ENCODE measurements at regions not wholly inside any gene's neighbourhood (a gene's known extent, or its start where the extent isn't known, plus 50 kb on each side); places are given as distances from the start of the nearest gene placed in this dataset.

GRCh38 chr10:6915307-6915706 is 335.2 kb upstream of the PRKCQ start:
- DNase-seq = no peak
- in situ Hi-C loops (cut with HindIII; ENCODE audit: low pct_ligation_motif_present, low pct_unique_long_range_greater_than_20kb, low sequenced_read_pairs) = no loop called here

- no peak for DNase-seq
- in situ Hi-C loops (cut with HindIII; ENCODE audit: low pct_ligation_motif_present, low pct_unique_long_range_greater_than_20kb, low sequenced_read_pairs) = no loop called here
Observed at GRCh38 chr10:6912929-6913328, 332.9 kb upstream of the PRKCQ start.

- in situ Hi-C loops (cut with HindIII; ENCODE audit: low pct_ligation_motif_present, low pct_unique_long_range_greater_than_20kb, low sequenced_read_pairs) = no loop called here
- DNase-seq = no peak
Observed at GRCh38 chr10:6912424-6912823, 332.3 kb upstream of the PRKCQ start.

- DNase-seq = no peak
- in situ Hi-C loops (cut with HindIII; ENCODE audit: low pct_ligation_motif_present, low pct_unique_long_range_greater_than_20kb, low sequenced_read_pairs) = no loop called here
Observed at GRCh38 chr10:6912021-6912420, 331.9 kb upstream of the PRKCQ start.

GRCh38 chr10:6909905-6910560 is 330.0 kb upstream of the PRKCQ start:
- DNase-seq = no peak
- in situ Hi-C loops (cut with HindIII; ENCODE audit: low pct_ligation_motif_present, low pct_unique_long_range_greater_than_20kb, low sequenced_read_pairs) = no loop called here

- DNase-seq = no peak
- in situ Hi-C loops (cut with HindIII; ENCODE audit: low pct_ligation_motif_present, low pct_unique_long_range_greater_than_20kb, low sequenced_read_pairs) = no loop called here
Observed at GRCh38 chr10:6907877-6908530, 327.9 kb upstream of the PRKCQ start.

GRCh38 chr10:6894405-6894804 is 314.3 kb upstream of the PRKCQ start:
- DNase-seq = no peak
- in situ Hi-C loops (cut with HindIII; ENCODE audit: low pct_ligation_motif_present, low pct_unique_long_range_greater_than_20kb, low sequenced_read_pairs) = no loop called here

- in situ Hi-C loops (cut with HindIII; ENCODE audit: low pct_ligation_motif_present, low pct_unique_long_range_greater_than_20kb, low sequenced_read_pairs) = no loop called here
- no peak for DNase-seq
Observed at GRCh38 chr10:6892864-6893263, 312.8 kb upstream of the PRKCQ start.

- DNase-seq = no peak
- in situ Hi-C loops (cut with HindIII; ENCODE audit: low pct_ligation_motif_present, low pct_unique_long_range_greater_than_20kb, low sequenced_read_pairs) = no loop called here
Observed at GRCh38 chr10:6891924-6892323, 311.8 kb upstream of the PRKCQ start.

- in situ Hi-C loops (cut with HindIII; ENCODE audit: low pct_ligation_motif_present, low pct_unique_long_range_greater_than_20kb, low sequenced_read_pairs) = no loop called here
- DNase-seq = no peak
Observed at GRCh38 chr10:6889718-6890117, 309.6 kb upstream of the PRKCQ start.

- no peak for DNase-seq
- in situ Hi-C loops (cut with HindIII; ENCODE audit: low pct_ligation_motif_present, low pct_unique_long_range_greater_than_20kb, low sequenced_read_pairs) = no loop called here
Observed at GRCh38 chr10:6888434-6888833, 308.4 kb upstream of the PRKCQ start.

GRCh38 chr10:6885284-6885683 is 305.2 kb upstream of the PRKCQ start:
- no peak for DNase-seq

GRCh38 chr10:6881987-6882386 is 301.9 kb upstream of the PRKCQ start:
- in situ Hi-C loops (cut with HindIII; ENCODE audit: low pct_ligation_motif_present, low pct_unique_long_range_greater_than_20kb, low sequenced_read_pairs) = no loop called here
- DNase-seq = no peak

More at GRCh38 chr10:6885284-6885683, 305.2 kb upstream of the PRKCQ start:
- in situ Hi-C loops (cut with HindIII; ENCODE audit: low pct_ligation_motif_present, low pct_unique_long_range_greater_than_20kb, low sequenced_read_pairs) = no loop called here

- no peak for DNase-seq
- in situ Hi-C loops (cut with HindIII; ENCODE audit: low pct_ligation_motif_present, low pct_unique_long_range_greater_than_20kb, low sequenced_read_pairs) = no loop called here
Observed at GRCh38 chr10:6877722-6878392, 297.8 kb upstream of the PRKCQ start.

- DNase-seq = no peak
- in situ Hi-C loops (cut with HindIII; ENCODE audit: low pct_ligation_motif_present, low pct_unique_long_range_greater_than_20kb, low sequenced_read_pairs) = no loop called here
Observed at GRCh38 chr10:6877336-6877721, 297.3 kb upstream of the PRKCQ start.

- in situ Hi-C loops (cut with HindIII; ENCODE audit: low pct_ligation_motif_present, low pct_unique_long_range_greater_than_20kb, low sequenced_read_pairs) = no loop called here
- no peak for DNase-seq
Observed at GRCh38 chr10:6875269-6875865, 295.3 kb upstream of the PRKCQ start.

- in situ Hi-C loops (cut with HindIII; ENCODE audit: low pct_ligation_motif_present, low pct_unique_long_range_greater_than_20kb, low sequenced_read_pairs) = no loop called here
- DNase-seq = no peak
Observed at GRCh38 chr10:6871128-6871527, 291.1 kb upstream of the PRKCQ start.

GRCh38 chr10:6868036-6868725 is 288.1 kb upstream of the PRKCQ start:
- in situ Hi-C loops (cut with HindIII; ENCODE audit: low pct_ligation_motif_present, low pct_unique_long_range_greater_than_20kb, low sequenced_read_pairs) = no loop called here
- no peak for DNase-seq

GRCh38 chr10:6866757-6867156 is 286.7 kb upstream of the PRKCQ start:
- no peak for DNase-seq
- in situ Hi-C loops (cut with HindIII; ENCODE audit: low pct_ligation_motif_present, low pct_unique_long_range_greater_than_20kb, low sequenced_read_pairs) = no loop called here
